RWPE2 (cell line): ENCODE measurements at regions not wholly inside any gene's neighbourhood (a gene's known extent, or its start where the extent isn't known, plus 50 kb on each side); places are given as distances from the start of the nearest gene placed in this dataset.

Experiments
- ATAC-seq: fragments of 200-7000 bp; cut with Tn5 transposase; 3 replicates; pipeline ENCODE4 v1.9.1; 2021; ENCODE audit warnings: low read depth
- DNase-seq: peaks from one replicate; pipeline ENCODE4 v3.0.0-alpha.2; 2020; ENCODE audit warnings: low spot score
- H3K27ac ChIP-seq: fragments of 450-650 bp; 2 replicates; pipeline ENCODE4 v1.5.1; 2017; ENCODE audit warnings: mild to moderate bottlenecking; ENCODE audit not compliant: poor library complexity, severe bottlenecking
- H3K27me3 ChIP-seq: fragments of 250-450 bp; sonication (Bioruptor Pico); 2 replicates; pipeline ENCODE4 v1.5.1; 2021; ENCODE audit warnings: mild to moderate bottlenecking, moderate library complexity; ENCODE audit not compliant: insufficient read depth, poor library complexity, severe bottlenecking
- H3K36me3 ChIP-seq: fragments of 250-450 bp; sonication (Bioruptor Pico); 2 replicates; pipeline ENCODE4 v1.5.1; 2020; ENCODE audit warnings: low read depth, mild to moderate bottlenecking, moderate library complexity
- H3K4me1 ChIP-seq: fragments of 250-450 bp; sonication (Bioruptor Pico); 2 replicates; pipeline ENCODE4 v1.5.1; 2021; ENCODE audit warnings: mild to moderate bottlenecking, moderate library complexity; ENCODE audit not compliant: insufficient read depth, poor library complexity, severe bottlenecking
- H3K4me3 ChIP-seq: fragments of 250-450 bp; sonication (Bioruptor Pico); 2 replicates; pipeline ENCODE4 v1.5.1; 2021; ENCODE audit warnings: mild to moderate bottlenecking, moderate library complexity; ENCODE audit not compliant: severe bottlenecking
- H3K9me3 ChIP-seq: fragments of 250-450 bp; sonication (Bioruptor Pico); 2 replicates; pipeline ENCODE4 v1.5.1; 2021; ENCODE audit warnings: mild to moderate bottlenecking, moderate library complexity; ENCODE audit not compliant: severe bottlenecking
- CTCF ChIP-seq: fragments of 450-650 bp; IDR thresholded peaks from one replicate; pipeline ENCODE4 v1.5.1; 2017; ENCODE audit warnings: mild to moderate bottlenecking, moderate library complexity; ENCODE audit not compliant: poor library complexity, severe bottlenecking

GRCh38 chr2:117057016-117057415, 757.5 kb upstream of the DDX18 start:
- TF ChIP-seq CTCF, result no peak
- H3K27me3 ChIP-seq, result no peaks in the 10 kb centered on the region
- no peak overlapping the region for H3K27ac ChIP-seq
- ATAC-seq, result no peak
- H3K36me3 ChIP-seq, result no peaks in the 10 kb centered on the region
- H3K4me3 ChIP-seq, result no peak overlapping the region
- DNase-seq, result no peak
- no peaks in the 10 kb centered on the region for H3K9me3 ChIP-seq
- no peaks in the 10 kb centered on the region for H3K4me1 ChIP-seq

- Histone ChIP-seq H3K4me1 (no peaks in the 10 kb centered on the region), H3K9me3 (no peaks in the 10 kb centered on the region), H3K27me3 (no peaks in the 10 kb centered on the region), H3K27ac (no peak overlapping the region), H3K36me3 (no peaks in the 10 kb centered on the region), H3K4me3 (no peak overlapping the region)
- DNase-seq (no peak), ATAC-seq (no peak)
- no peak for TF ChIP-seq CTCF
These were observed 756.1 kb upstream of the DDX18 start for GRCh38 chr2:117058366-117058765.

- Histone ChIP-seq H3K27me3 (peaks cover 3% of the 10 kb centered on the region), H3K9me3 (no peaks in the 10 kb centered on the region), H3K4me1 (no peaks in the 10 kb centered on the region), H3K27ac (no peak overlapping the region), H3K4me3 (no peak overlapping the region), H3K36me3 (no peaks in the 10 kb centered on the region)
- TF ChIP-seq CTCF, result no peak
- DNase-seq (no peak), ATAC-seq (no peak)
These were observed 750.5 kb upstream of the DDX18 start for GRCh38 chr2:117064021-117064420.

GRCh38 chr2:117065912-117066311, 748.6 kb upstream of the DDX18 start:
- H3K27me3 ChIP-seq, result peaks cover 3% of the 10 kb centered on the region
- DNase-seq, result no peak
- TF ChIP-seq CTCF, result no peak
- H3K4me1 ChIP-seq, result no peaks in the 10 kb centered on the region
- ATAC-seq, result no peak
- H3K36me3 ChIP-seq, result no peaks in the 10 kb centered on the region
- no peak overlapping the region for H3K27ac ChIP-seq
- H3K4me3 ChIP-seq, result no peak overlapping the region
- H3K9me3 ChIP-seq, result no peaks in the 10 kb centered on the region

- DNase-seq (no peak), ATAC-seq (no peak)
- H3K36me3 ChIP-seq, result no peaks in the 10 kb centered on the region
- H3K27me3 ChIP-seq, result peaks cover 3% of the 10 kb centered on the region
- no peak for TF ChIP-seq CTCF
- no peak overlapping the region for H3K4me3 ChIP-seq
- no peaks in the 10 kb centered on the region for H3K4me1 ChIP-seq
- no peaks in the 10 kb centered on the region for H3K9me3 ChIP-seq
- H3K27ac ChIP-seq, result no peak overlapping the region
These were observed 746.6 kb upstream of the DDX18 start for GRCh38 chr2:117067900-117068299.
